ENCODE measurements at regions not wholly inside any gene's neighbourhood (a gene's known extent, or its start where the extent isn't known, plus 50 kb on each side); places are given as distances from the start of the nearest gene placed in this dataset.
"Not testable (repeated sequence)": the region's sequence is repeated elsewhere in the genome, so short reads cannot be mapped to it uniquely, and the experiment has no call there.

GRCh38 chr6:44001318-44002066, 125.8 kb downstream of the MRPL14 start:
- no peaks in the 10 kb centered on the region for H3K36me3 ChIP-seq (ENCODE audit: control insufficient read depth in 1 of 2, insufficient read depth in 2 of 2, low read length in 2 of 2)
- H3K4me3 ChIP-seq (ENCODE audit: low read depth, low read length) = no peak overlapping the region
- H2BK5ac ChIP-seq (ENCODE audit: low read depth, low read length, poor library complexity) = no peak overlapping the region
- H3K4ac ChIP-seq (ENCODE audit: low read depth, low read length) = no peak overlapping the region
- no peak overlapping the region for H4K91ac ChIP-seq (ENCODE audit: low read depth, low read length)
- H3K27me3 ChIP-seq (ENCODE audit: insufficient read depth, low read length) = peaks cover 7% of the 10 kb centered on the region
- no peak overlapping the region for H2BK12ac ChIP-seq (ENCODE audit: low read length)
- no peak overlapping the region for H3K23ac ChIP-seq (ENCODE audit: low read length)
- H3K4me2 ChIP-seq (ENCODE audit: low read length) = peak overlapping the region; percentile 76
- H4K8ac ChIP-seq (ENCODE audit: low read depth, low read length) = no peak overlapping the region
- no peak overlapping the region for H2AK5ac ChIP-seq (ENCODE audit: low read length)
- H3K18ac ChIP-seq (ENCODE audit: low read length) = no peak overlapping the region
- no CpG with 5 or more reads among the region's 12 CpGs for WGBS (ENCODE audit: extremely low coverage, insufficient coverage, insufficient read length)
- DNase-seq = peak in 1 of 2 donors; percentile 15
- no peak overlapping the region for H3K9ac ChIP-seq (ENCODE audit: low read length)
- no peaks in the 10 kb centered on the region for H3K79me2 ChIP-seq (ENCODE audit: control insufficient read depth, insufficient read depth, low read length, poor library complexity)
- no peak overlapping the region for H2AFZ ChIP-seq (ENCODE audit: insufficient read depth, low read length, poor library complexity)
- H4K12ac ChIP-seq (ENCODE audit: low read depth, low read length) = no peak overlapping the region
- peaks cover 2% of the 10 kb centered on the region for H3K79me1 ChIP-seq (ENCODE audit: low read length)
- peaks cover 9 to 17% of the 10 kb centered on the region in 2 experiments for H3K4me1 ChIP-seq (ENCODE audit: control insufficient read depth in 1 of 2, insufficient read depth in 2 of 2, low read length in 2 of 2)
- no peak overlapping the region for H3K27ac ChIP-seq (ENCODE audit: low read depth, low read length)
- H3K14ac ChIP-seq (ENCODE audit: low read length) = no peak overlapping the region
- H3K9me3 ChIP-seq (ENCODE audit: insufficient read depth, low read depth, low read length) = peaks cover 1% of the 10 kb centered on the region
- H2BK120ac ChIP-seq (ENCODE audit: insufficient read depth, low read length, poor library complexity) = no peak overlapping the region

GRCh38 chr6:44000164-44000842, 126.9 kb downstream of the MRPL14 start:
- Histone ChIP-seq H3K79me2 (ENCODE audit: control insufficient read depth, insufficient read depth, low read length, poor library complexity) (no peaks in the 10 kb centered on the region), H2AFZ (ENCODE audit: insufficient read depth, low read length, poor library complexity) (no peak overlapping the region)

GRCh38 chr6:43999628-44000027, 127.6 kb downstream of the MRPL14 start:
- Histone ChIP-seq H3K9ac (ENCODE audit: low read length) (no peak overlapping the region), H3K18ac (ENCODE audit: low read length) (no peak overlapping the region), H3K79me1 (ENCODE audit: low read length) (peaks cover 2% of the 10 kb centered on the region), H3K23ac (ENCODE audit: low read length) (no peak overlapping the region), H3K36me3 (ENCODE audit: control insufficient read depth in 1 of 2, insufficient read depth in 2 of 2, low read length in 2 of 2) (no peaks in the 10 kb centered on the region), H2BK120ac (ENCODE audit: insufficient read depth, low read length, poor library complexity) (no peak overlapping the region), H3K4ac (ENCODE audit: low read depth, low read length) (no peak overlapping the region), H4K91ac (ENCODE audit: low read depth, low read length) (no peak overlapping the region), H3K4me2 (ENCODE audit: low read length) (no peak overlapping the region), H3K14ac (ENCODE audit: low read length) (no peak overlapping the region), H3K79me2 (ENCODE audit: control insufficient read depth, insufficient read depth, low read length, poor library complexity) (no peaks in the 10 kb centered on the region), H2BK5ac (ENCODE audit: low read depth, low read length, poor library complexity) (no peak overlapping the region), H3K27ac (ENCODE audit: low read depth, low read length) (no peak overlapping the region), H3K4me3 (ENCODE audit: low read depth, low read length) (no peak overlapping the region), H4K8ac (ENCODE audit: low read depth, low read length) (no peak overlapping the region), H2BK12ac (ENCODE audit: low read length) (no peak overlapping the region), H2AFZ (ENCODE audit: insufficient read depth, low read length, poor library complexity) (no peak overlapping the region), H2AK5ac (ENCODE audit: low read length) (no peak overlapping the region), H3K27me3 (ENCODE audit: insufficient read depth, low read length) (peaks cover 7% of the 10 kb centered on the region), H4K12ac (ENCODE audit: low read depth, low read length) (no peak overlapping the region), H3K4me1 (ENCODE audit: control insufficient read depth in 1 of 2, insufficient read depth in 2 of 2, low read length in 2 of 2) (peaks cover 9 to 17% of the 10 kb centered on the region in 2 experiments), H3K9me3 (ENCODE audit: insufficient read depth, low read depth, low read length) (peaks cover 1% of the 10 kb centered on the region)
- no peak for DNase-seq
- WGBS (ENCODE audit: extremely low coverage, insufficient coverage, insufficient read length) = no CpG with 5 or more reads among the region's 4 CpGs

More at GRCh38 chr6:44000164-44000842, 126.9 kb downstream of the MRPL14 start:
- no peak overlapping the region for H2AK5ac ChIP-seq (ENCODE audit: low read length)
- peak in 1 of 2 donors; percentile 18 for DNase-seq
- peaks cover 7% of the 10 kb centered on the region for H3K27me3 ChIP-seq (ENCODE audit: insufficient read depth, low read length)
- H3K4me3 ChIP-seq (ENCODE audit: low read depth, low read length) = no peak overlapping the region
- H3K36me3 ChIP-seq (ENCODE audit: control insufficient read depth in 1 of 2, insufficient read depth in 2 of 2, low read length in 2 of 2) = no peaks in the 10 kb centered on the region
- H3K4me2 ChIP-seq (ENCODE audit: low read length) = no peak overlapping the region
- no peak overlapping the region for H4K8ac ChIP-seq (ENCODE audit: low read depth, low read length)
- no peak overlapping the region for H4K91ac ChIP-seq (ENCODE audit: low read depth, low read length)
- no peak overlapping the region for H4K12ac ChIP-seq (ENCODE audit: low read depth, low read length)
- no peak overlapping the region for H2BK120ac ChIP-seq (ENCODE audit: insufficient read depth, low read length, poor library complexity)
- H2BK5ac ChIP-seq (ENCODE audit: low read depth, low read length, poor library complexity) = no peak overlapping the region
- H3K9me3 ChIP-seq (ENCODE audit: insufficient read depth, low read depth, low read length) = peaks cover 1% of the 10 kb centered on the region
- no peak overlapping the region for H3K9ac ChIP-seq (ENCODE audit: low read length)
- no peak overlapping the region for H2BK12ac ChIP-seq (ENCODE audit: low read length)
- no CpG with 5 or more reads among the region's 14 CpGs for WGBS (ENCODE audit: extremely low coverage, insufficient coverage, insufficient read length)
- H3K18ac ChIP-seq (ENCODE audit: low read length) = no peak overlapping the region
- H3K14ac ChIP-seq (ENCODE audit: low read length) = no peak overlapping the region
- no peak overlapping the region for H3K23ac ChIP-seq (ENCODE audit: low read length)
- no peak overlapping the region for H3K4ac ChIP-seq (ENCODE audit: low read depth, low read length)
- H3K79me1 ChIP-seq (ENCODE audit: low read length) = peaks cover 2% of the 10 kb centered on the region
- peaks cover 9 to 17% of the 10 kb centered on the region in 2 experiments for H3K4me1 ChIP-seq (ENCODE audit: control insufficient read depth in 1 of 2, insufficient read depth in 2 of 2, low read length in 2 of 2)
- no peak overlapping the region for H3K27ac ChIP-seq (ENCODE audit: low read depth, low read length)

GRCh38 chr6:43998592-43999243, 128.5 kb downstream of the MRPL14 start:
- not testable (repeated sequence) for H3K4me3 ChIP-seq (ENCODE audit: low read depth, low read length)

More at GRCh38 chr6:43998592-43999243, 128.5 kb downstream of the MRPL14 start:
- not testable (repeated sequence) for H3K23ac ChIP-seq (ENCODE audit: low read length); H3K79me2 ChIP-seq (ENCODE audit: control insufficient read depth, insufficient read depth, low read length, poor library complexity); H3K4me2 ChIP-seq (ENCODE audit: low read length); H4K12ac ChIP-seq (ENCODE audit: low read depth, low read length); H2AFZ ChIP-seq (ENCODE audit: insufficient read depth, low read length, poor library complexity); H3K36me3 ChIP-seq (ENCODE audit: control insufficient read depth in 1 of 2, insufficient read depth in 2 of 2, low read length in 2 of 2); H4K8ac ChIP-seq (ENCODE audit: low read depth, low read length); H3K9ac ChIP-seq (ENCODE audit: low read length); H3K14ac ChIP-seq (ENCODE audit: low read length); H3K9me3 ChIP-seq (ENCODE audit: insufficient read depth, low read depth, low read length); H2BK120ac ChIP-seq (ENCODE audit: insufficient read depth, low read length, poor library complexity); H4K91ac ChIP-seq (ENCODE audit: low read depth, low read length); H3K27me3 ChIP-seq (ENCODE audit: insufficient read depth, low read length); H3K79me1 ChIP-seq (ENCODE audit: low read length); H3K4ac ChIP-seq (ENCODE audit: low read depth, low read length); H2BK12ac ChIP-seq (ENCODE audit: low read length); H3K27ac ChIP-seq (ENCODE audit: low read depth, low read length); DNase-seq; H2AK5ac ChIP-seq (ENCODE audit: low read length); H3K18ac ChIP-seq (ENCODE audit: low read length); H2BK5ac ChIP-seq (ENCODE audit: low read depth, low read length, poor library complexity)
- H3K4me1 ChIP-seq (ENCODE audit: control insufficient read depth in 1 of 2, insufficient read depth in 2 of 2, low read length in 2 of 2) = peaks cover 9 to 21% of the 10 kb centered on the region in 2 experiments
- no CpG with 5 or more reads among the region's 24 CpGs for whole genome bisulfite sequencing (ENCODE audit: extremely low coverage, insufficient coverage, insufficient read length)

Measured in trophoblast cell (in vitro differentiated cells and primary cell).